GM12892 (cell line): ENCODE measurements at regions not wholly inside any gene's neighbourhood (a gene's known extent, or its start where the extent isn't known, plus 50 kb on each side); places are given as distances from the start of the nearest gene placed in this dataset.

Experiments
- POLR2AphosphoS5 ChIP-seq: IDR thresholded peaks from 2 replicates; pipeline ENCODE4 v1.6.1; 2011; ENCODE audit warnings: low read depth, low read length, control low read depth
- TAF1 ChIP-seq: IDR thresholded peaks from 2 replicates; pipeline ENCODE4 v1.6.1; 2011; ENCODE audit warnings: low read depth, mild to moderate bottlenecking, control low read depth, low read length, borderline replicate concordance

- no peak for TF ChIP-seq POLR2AphosphoS5
- no peak for TF ChIP-seq TAF1
Measured at GRCh38 chr3:112742934-112743333, 102.0 kb upstream of the CCDC80 start.
